ENCODE measurements at regions not wholly inside any gene's neighbourhood (a gene's known extent, or its start where the extent isn't known, plus 50 kb on each side); places are given as distances from the start of the nearest gene placed in this dataset.

DNA sequence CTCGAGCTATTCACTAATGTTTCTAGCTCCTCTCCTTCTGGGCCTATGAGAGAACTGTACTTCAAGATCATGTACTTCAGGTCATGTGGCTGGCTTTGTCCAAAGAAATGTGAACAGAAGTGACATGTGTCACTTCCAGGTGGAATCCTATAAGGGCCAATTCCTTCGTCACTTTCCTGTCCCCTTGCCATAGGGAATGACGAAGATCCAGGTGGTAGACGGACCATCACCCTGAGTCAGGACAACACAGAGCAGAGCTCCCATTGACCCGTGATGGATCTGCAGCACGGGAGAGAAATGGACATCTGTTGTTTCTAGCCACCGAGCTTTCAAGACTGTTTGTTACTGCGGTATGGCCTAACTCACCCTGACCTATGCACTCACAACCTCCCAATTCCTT is 157.0 kb downstream of the DRD1 start:
- H3K4me3 ChIP-seq (ENCODE audit: low read depth, low read length), result no peak overlapping the region
- no peak for TF ChIP-seq POLR2A (IDR thresholded peaks at IDR 0.05; ENCODE audit: extremely low read depth, insufficient read length)
- TF ChIP-seq, protein P1, sequence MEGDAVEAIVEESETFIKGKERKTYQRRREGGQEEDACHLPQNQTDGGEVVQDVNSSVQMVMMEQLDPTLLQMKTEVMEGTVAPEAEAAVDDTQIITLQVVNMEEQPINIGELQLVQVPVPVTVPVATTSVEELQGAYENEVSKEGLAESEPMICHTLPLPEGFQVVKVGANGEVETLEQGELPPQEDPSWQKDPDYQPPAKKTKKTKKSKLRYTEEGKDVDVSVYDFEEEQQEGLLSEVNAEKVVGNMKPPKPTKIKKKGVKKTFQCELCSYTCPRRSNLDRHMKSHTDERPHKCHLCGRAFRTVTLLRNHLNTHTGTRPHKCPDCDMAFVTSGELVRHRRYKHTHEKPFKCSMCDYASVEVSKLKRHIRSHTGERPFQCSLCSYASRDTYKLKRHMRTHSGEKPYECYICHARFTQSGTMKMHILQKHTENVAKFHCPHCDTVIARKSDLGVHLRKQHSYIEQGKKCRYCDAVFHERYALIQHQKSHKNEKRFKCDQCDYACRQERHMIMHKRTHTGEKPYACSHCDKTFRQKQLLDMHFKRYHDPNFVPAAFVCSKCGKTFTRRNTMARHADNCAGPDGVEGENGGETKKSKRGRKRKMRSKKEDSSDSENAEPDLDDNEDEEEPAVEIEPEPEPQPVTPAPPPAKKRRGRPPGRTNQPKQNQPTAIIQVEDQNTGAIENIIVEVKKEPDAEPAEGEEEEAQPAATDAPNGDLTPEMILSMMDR (IDR thresholded peaks at IDR 0.05; ENCODE audit: low read depth, low read length), result no peak
- no peak for TF ChIP-seq MYC (IDR thresholded peaks at IDR 0.05; ENCODE audit: low read depth, low read length)
- TF ChIP-seq, protein P2, sequence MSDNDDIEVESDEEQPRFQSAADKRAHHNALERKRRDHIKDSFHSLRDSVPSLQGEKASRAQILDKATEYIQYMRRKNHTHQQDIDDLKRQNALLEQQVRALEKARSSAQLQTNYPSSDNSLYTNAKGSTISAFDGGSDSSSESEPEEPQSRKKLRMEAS (IDR thresholded peaks at IDR 0.05; ENCODE audit: low read depth, low read length), result no peak
- no peak for DNase-seq (ENCODE audit: low read depth)

DNA sequence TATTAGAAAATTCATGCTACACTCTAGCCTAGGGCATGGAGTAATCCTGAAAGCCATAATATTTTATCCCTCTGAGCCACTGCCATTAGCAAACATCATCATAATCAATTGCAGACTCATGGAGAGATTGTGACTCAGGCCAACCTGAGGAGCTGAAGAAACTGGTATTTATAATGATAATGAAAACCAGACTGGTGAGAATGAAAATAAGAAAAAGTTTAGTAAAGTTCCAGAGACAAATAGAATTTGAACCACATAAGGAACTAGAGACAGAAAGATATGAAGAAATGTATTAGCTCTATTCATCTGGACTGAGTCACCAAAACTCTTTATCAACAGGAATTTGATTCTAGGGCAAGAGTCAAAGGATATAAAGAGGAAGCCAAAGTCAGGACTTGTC is 158.7 kb downstream of the DRD1 start:
- no peak overlapping the region for H3K4me3 ChIP-seq (ENCODE audit: low read depth, low read length)
- TF ChIP-seq POLR2A (IDR thresholded peaks at IDR 0.05; ENCODE audit: extremely low read depth, insufficient read length), result no peak
- TF ChIP-seq, protein P1 (IDR thresholded peaks at IDR 0.05; ENCODE audit: low read depth, low read length), result no peak
- TF ChIP-seq, protein P2 (IDR thresholded peaks at IDR 0.05; ENCODE audit: low read depth, low read length), result no peak
- no peak for TF ChIP-seq MYC (IDR thresholded peaks at IDR 0.05; ENCODE audit: low read depth, low read length)
- DNase-seq (ENCODE audit: low read depth), result no peak

DNA sequence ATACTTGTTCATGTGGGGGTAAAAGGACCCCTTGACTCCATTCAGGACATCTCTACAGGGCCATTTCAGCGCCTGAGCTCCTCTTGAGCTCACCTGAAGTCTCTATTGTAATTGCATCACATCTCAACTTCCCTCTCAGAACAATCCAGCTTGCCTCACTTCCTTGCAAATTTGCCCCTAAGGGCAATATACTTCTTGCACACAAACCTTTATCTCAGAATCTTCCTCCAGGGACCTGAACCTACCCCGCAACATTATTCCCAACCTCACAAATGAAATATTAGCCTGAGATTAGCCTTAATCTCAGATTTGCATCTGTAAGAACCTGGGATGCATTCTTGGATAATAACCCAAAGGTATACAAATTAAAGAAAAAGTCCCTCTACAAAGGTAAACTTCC is 159.2 kb downstream of the DRD1 start:
- TF ChIP-seq, protein P2 (IDR thresholded peaks at IDR 0.05; ENCODE audit: low read depth, low read length), result no peak
- TF ChIP-seq, protein P1 (IDR thresholded peaks at IDR 0.05; ENCODE audit: low read depth, low read length), result no peak
- TF ChIP-seq MYC (IDR thresholded peaks at IDR 0.05; ENCODE audit: low read depth, low read length) (no peak), POLR2A (IDR thresholded peaks at IDR 0.05; ENCODE audit: extremely low read depth, insufficient read length) (no peak)
- no peak overlapping the region for H3K4me3 ChIP-seq (ENCODE audit: low read depth, low read length)
- no peak for DNase-seq (ENCODE audit: low read depth)

DNA sequence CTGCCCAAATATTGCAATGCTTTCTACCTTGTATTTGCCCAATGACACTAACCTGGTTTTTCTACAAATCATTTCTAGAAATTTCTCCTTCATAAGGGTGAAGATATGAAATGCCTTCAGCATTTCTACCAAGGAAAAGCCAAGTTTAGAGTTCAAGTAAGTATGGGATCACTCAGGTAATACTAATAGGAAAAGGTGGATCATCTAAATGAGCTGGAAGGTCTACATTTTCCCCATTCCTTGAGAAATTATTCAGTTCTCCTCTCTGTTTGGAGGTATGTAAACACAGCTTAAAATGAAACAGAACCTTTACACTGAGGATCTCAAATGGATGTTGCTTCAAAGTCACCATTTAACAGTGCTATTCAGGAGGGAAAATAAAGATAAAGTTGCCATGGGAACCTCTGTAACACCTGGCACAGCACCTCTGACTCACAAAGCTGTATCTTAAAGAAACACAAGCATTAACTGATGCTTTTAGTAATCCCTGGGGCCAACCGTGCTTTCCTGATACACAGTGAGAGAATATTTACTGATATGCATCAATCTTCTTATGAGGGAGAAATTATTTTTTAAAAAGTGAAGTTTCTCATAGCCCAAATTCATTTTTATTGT is 161.3 kb downstream of the DRD1 start:
- TF ChIP-seq MYC (IDR thresholded peaks at IDR 0.05; ENCODE audit: low read depth, low read length) (no peak), POLR2A (IDR thresholded peaks at IDR 0.05; ENCODE audit: extremely low read depth, insufficient read length) (no peak)
- TF ChIP-seq, protein P1 (IDR thresholded peaks at IDR 0.05; ENCODE audit: low read depth, low read length), result no peak
- DNase-seq (ENCODE audit: low read depth), result no peak

DNA sequence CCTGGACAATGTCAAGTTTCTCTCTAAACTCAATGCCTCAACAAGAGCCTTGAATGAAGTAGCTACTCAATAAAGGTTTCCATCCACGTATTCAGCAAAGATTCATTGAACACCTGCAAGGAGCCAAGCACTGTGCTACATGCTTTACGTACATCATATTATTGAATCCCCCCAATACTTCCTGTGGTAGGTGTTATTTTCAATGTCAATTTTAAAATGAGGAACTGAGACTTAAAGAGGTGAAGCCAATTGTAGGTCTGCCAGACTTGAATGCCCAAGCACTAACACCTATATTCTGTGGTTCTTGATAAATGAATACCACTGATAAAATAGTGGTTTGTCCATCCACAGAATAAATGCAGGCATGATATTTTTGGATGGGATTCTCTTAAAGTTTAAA is 162.3 kb downstream of the DRD1 start:
- H3K4me3 ChIP-seq (ENCODE audit: low read depth, low read length), result no peak overlapping the region
- DNase-seq (ENCODE audit: low read depth), result no peak
- TF ChIP-seq, protein P1 (IDR thresholded peaks at IDR 0.05; ENCODE audit: low read depth, low read length), result no peak

More for the DNA sequence above, 161.3 kb downstream of the DRD1 start:
- no peak overlapping the region for H3K4me3 ChIP-seq (ENCODE audit: low read depth, low read length)

DNA sequence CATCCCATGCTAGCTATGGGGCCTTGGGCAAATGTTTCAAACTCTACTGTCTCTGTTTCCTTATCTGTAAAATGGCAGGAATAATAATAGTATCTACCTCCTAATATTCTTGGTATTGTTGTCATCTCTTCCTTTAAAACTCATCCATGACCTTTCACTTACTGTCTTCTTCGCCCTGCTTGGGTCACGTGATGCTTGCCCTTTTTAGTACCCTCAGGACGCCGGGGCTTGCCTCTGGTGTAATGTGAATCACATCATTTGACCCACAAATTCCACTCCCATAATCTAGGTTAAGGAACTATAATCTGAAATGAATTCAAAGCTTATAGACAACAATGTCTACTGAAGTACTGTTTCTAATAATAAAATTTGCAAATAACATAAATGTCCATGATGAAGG is 162.7 kb downstream of the DRD1 start:
- no peak overlapping the region for H3K4me3 ChIP-seq (ENCODE audit: low read depth, low read length)
- no peak for DNase-seq (ENCODE audit: low read depth)
- TF ChIP-seq MYC (IDR thresholded peaks at IDR 0.05; ENCODE audit: low read depth, low read length) (no peak), POLR2A (IDR thresholded peaks at IDR 0.05; ENCODE audit: extremely low read depth, insufficient read length) (no peak)
- TF ChIP-seq, protein P2 (IDR thresholded peaks at IDR 0.05; ENCODE audit: low read depth, low read length), result no peak
- TF ChIP-seq, protein P1 (IDR thresholded peaks at IDR 0.05; ENCODE audit: low read depth, low read length), result no peak

All from NB4 (cell line).